ENCODE measurements at regions not wholly inside any gene's neighbourhood (a gene's known extent, or its start where the extent isn't known, plus 50 kb on each side); places are given as distances from the start of the nearest gene placed in this dataset.

GRCh38 chr4:81828991-81829390, 357.3 kb upstream of the RASGEF1B start:
- no peaks in the 10 kb centered on the region for H3K36me3 ChIP-seq (ENCODE audit: insufficient read depth, low read length)

GRCh38 chr4:81827577-81828202, 356.0 kb upstream of the RASGEF1B start:
- H3K27me3 ChIP-seq (ENCODE audit: insufficient read depth, low read depth, low read length) = no peaks in the 10 kb centered on the region
- H3F3A ChIP-seq (ENCODE audit: insufficient read depth, low read length, poor library complexity, severe bottlenecking) = no peaks in the 10 kb centered on the region

More at GRCh38 chr4:81828991-81829390, 357.3 kb upstream of the RASGEF1B start:
- Histone ChIP-seq H3K4me3 (ENCODE audit: low read length) (no peak overlapping the region), H3K79me2 (replicated peaks; ENCODE audit: insufficient read depth, low read length) (no peaks in the 10 kb centered on the region), H3K27me3 (ENCODE audit: insufficient read depth, low read depth, low read length) (no peaks in the 10 kb centered on the region), H3K4me2 (ENCODE audit: low read length) (no peak overlapping the region), H2AFZ (ENCODE audit: low read depth, low read length) (no peak overlapping the region), H3K9me2 (ENCODE audit: insufficient read depth, low read length) (no peaks in the 10 kb centered on the region), H3F3A (ENCODE audit: insufficient read depth, low read length, poor library complexity, severe bottlenecking) (no peaks in the 10 kb centered on the region), H4K20me1 (ENCODE audit: insufficient read depth) (no peaks in the 10 kb centered on the region), H3K27ac (ENCODE audit: low read length) (no peak overlapping the region), H3K9me3 (ENCODE audit: low read length) (no peaks in the 10 kb centered on the region), H3K9ac (ENCODE audit: low read length) (no peak overlapping the region)
- TF ChIP-seq EP300 (conservative IDR thresholded peaks at IDR 0.05; ENCODE audit: poor library complexity, severe bottlenecking) = no peak
- no peak for TF ChIP-seq EZH2 (IDR thresholded peaks at IDR 0.05; ENCODE audit: borderline replicate concordance, insufficient read depth, low read length, poor library complexity, severe bottlenecking)
- TF ChIP-seq MXI1 (conservative IDR thresholded peaks at IDR 0.05; ENCODE audit: poor library complexity, severe bottlenecking) = no peak
- no peak for TF ChIP-seq RAD21 (conservative IDR thresholded peaks at IDR 0.05)
- no peak for TF ChIP-seq SMC3 (conservative IDR thresholded peaks at IDR 0.05; ENCODE audit: poor library complexity)

More at GRCh38 chr4:81827577-81828202, 356.0 kb upstream of the RASGEF1B start:
- no peak for TF ChIP-seq EZH2 (IDR thresholded peaks at IDR 0.05; ENCODE audit: borderline replicate concordance, insufficient read depth, low read length, poor library complexity, severe bottlenecking)
- no peak for TF ChIP-seq MXI1 (conservative IDR thresholded peaks at IDR 0.05; ENCODE audit: poor library complexity, severe bottlenecking)
- TF ChIP-seq, protein P1, sequence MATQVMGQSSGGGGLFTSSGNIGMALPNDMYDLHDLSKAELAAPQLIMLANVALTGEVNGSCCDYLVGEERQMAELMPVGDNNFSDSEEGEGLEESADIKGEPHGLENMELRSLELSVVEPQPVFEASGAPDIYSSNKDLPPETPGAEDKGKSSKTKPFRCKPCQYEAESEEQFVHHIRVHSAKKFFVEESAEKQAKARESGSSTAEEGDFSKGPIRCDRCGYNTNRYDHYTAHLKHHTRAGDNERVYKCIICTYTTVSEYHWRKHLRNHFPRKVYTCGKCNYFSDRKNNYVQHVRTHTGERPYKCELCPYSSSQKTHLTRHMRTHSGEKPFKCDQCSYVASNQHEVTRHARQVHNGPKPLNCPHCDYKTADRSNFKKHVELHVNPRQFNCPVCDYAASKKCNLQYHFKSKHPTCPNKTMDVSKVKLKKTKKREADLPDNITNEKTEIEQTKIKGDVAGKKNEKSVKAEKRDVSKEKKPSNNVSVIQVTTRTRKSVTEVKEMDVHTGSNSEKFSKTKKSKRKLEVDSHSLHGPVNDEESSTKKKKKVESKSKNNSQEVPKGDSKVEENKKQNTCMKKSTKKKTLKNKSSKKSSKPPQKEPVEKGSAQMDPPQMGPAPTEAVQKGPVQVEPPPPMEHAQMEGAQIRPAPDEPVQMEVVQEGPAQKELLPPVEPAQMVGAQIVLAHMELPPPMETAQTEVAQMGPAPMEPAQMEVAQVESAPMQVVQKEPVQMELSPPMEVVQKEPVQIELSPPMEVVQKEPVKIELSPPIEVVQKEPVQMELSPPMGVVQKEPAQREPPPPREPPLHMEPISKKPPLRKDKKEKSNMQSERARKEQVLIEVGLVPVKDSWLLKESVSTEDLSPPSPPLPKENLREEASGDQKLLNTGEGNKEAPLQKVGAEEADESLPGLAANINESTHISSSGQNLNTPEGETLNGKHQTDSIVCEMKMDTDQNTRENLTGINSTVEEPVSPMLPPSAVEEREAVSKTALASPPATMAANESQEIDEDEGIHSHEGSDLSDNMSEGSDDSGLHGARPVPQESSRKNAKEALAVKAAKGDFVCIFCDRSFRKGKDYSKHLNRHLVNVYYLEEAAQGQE (IDR thresholded peaks at IDR 0.05; ENCODE audit: borderline replicate concordance) = no peak
- TF ChIP-seq RAD21 (conservative IDR thresholded peaks at IDR 0.05) = no peak
- TF ChIP-seq EP300 (conservative IDR thresholded peaks at IDR 0.05; ENCODE audit: poor library complexity, severe bottlenecking) = no peak
- no peak for TF ChIP-seq SMC3 (conservative IDR thresholded peaks at IDR 0.05; ENCODE audit: poor library complexity)
- TF ChIP-seq POLR2AphosphoS5 (IDR thresholded peaks at IDR 0.05) = no peak
- TF ChIP-seq CTCF (IDR thresholded peaks at IDR 0.05; ENCODE audit: poor library complexity, severe bottlenecking) = no peak
- no peak for TF ChIP-seq TAF1 (IDR thresholded peaks at IDR 0.05; ENCODE audit: low read depth)
- Histone ChIP-seq H4K20me1 (ENCODE audit: insufficient read depth) (no peaks in the 10 kb centered on the region), H3K36me3 (ENCODE audit: insufficient read depth, low read length) (no peaks in the 10 kb centered on the region), H2AFZ (ENCODE audit: low read depth, low read length) (no peak overlapping the region), H3K79me2 (replicated peaks; ENCODE audit: insufficient read depth, low read length) (no peaks in the 10 kb centered on the region), H3K27ac (ENCODE audit: low read length) (no peak overlapping the region), H3K9me3 (ENCODE audit: low read length) (no peaks in the 10 kb centered on the region), H3K9ac (ENCODE audit: low read length) (no peak overlapping the region), H3K4me3 (ENCODE audit: low read length) (no peak overlapping the region), H3K9me2 (ENCODE audit: insufficient read depth, low read length) (no peaks in the 10 kb centered on the region), H3K4me2 (ENCODE audit: low read length) (no peak overlapping the region)
